GM21528 (cell line): ENCODE measurements at regions not wholly inside any gene's neighbourhood (a gene's known extent, or its start where the extent isn't known, plus 50 kb on each side); places are given as distances from the start of the nearest gene placed in this dataset.

ENCODE experiments used
- ATAC-seq: cut with Tn5 transposase; IDR thresholded peaks from one replicate; pipeline ENCODE4 v1.9.1; 2021; ENCODE audit warnings: mild to moderate bottlenecking, moderate library complexity; ENCODE audit not compliant: unreplicated experiment, low FRiP score

GRCh38 chr20:21033817-21034216 is 72.3 kb downstream of the LINC00237 start:
- ATAC-seq, result no peak

GRCh38 chr20:21031666-21032065 is 74.5 kb downstream of the LINC00237 start:
- no peak for ATAC-seq

GRCh38 chr20:21029341-21029740 is 76.8 kb downstream of the LINC00237 start:
- no peak for ATAC-seq

- ATAC-seq, result no peak
These were observed 77.2 kb downstream of the LINC00237 start for GRCh38 chr20:21028921-21029320.

GRCh38 chr20:21028436-21028835 is 77.7 kb downstream of the LINC00237 start:
- ATAC-seq, result no peak

- ATAC-seq, result no peak
These were observed 78.6 kb downstream of the LINC00237 start for GRCh38 chr20:21027569-21027968.

- ATAC-seq, result no peak
These were observed 79.2 kb downstream of the LINC00237 start for GRCh38 chr20:21026951-21027350.

- ATAC-seq, result no peak
These were observed 81.7 kb downstream of the LINC00237 start for GRCh38 chr20:21024420-21024819.

- ATAC-seq, result no peak
These were observed 83.2 kb downstream of the LINC00237 start for GRCh38 chr20:21022925-21023324.

- ATAC-seq, result no peak
These were observed 84.7 kb downstream of the LINC00237 start for GRCh38 chr20:21021472-21021790.

- no peak for ATAC-seq
These were observed 85.3 kb downstream of the LINC00237 start for GRCh38 chr20:21020659-21021471.

- ATAC-seq, result no peak
These were observed 86.1 kb downstream of the LINC00237 start for GRCh38 chr20:21019814-21020658.

- no peak for ATAC-seq
These were observed 86.7 kb downstream of the LINC00237 start for GRCh38 chr20:21019468-21019813.

GRCh38 chr20:21018576-21018975 is 87.6 kb downstream of the LINC00237 start:
- no peak for ATAC-seq

GRCh38 chr20:21017528-21018085 is 88.6 kb downstream of the LINC00237 start:
- ATAC-seq, result no peak

GRCh38 chr20:21016751-21017150 is 89.4 kb downstream of the LINC00237 start:
- ATAC-seq, result no peak

GRCh38 chr20:21014528-21014927 is 91.6 kb downstream of the LINC00237 start:
- ATAC-seq, result no peak

- ATAC-seq, result no peak
These were observed 97.2 kb downstream of the LINC00237 start for GRCh38 chr20:21008951-21009350.

- no peak for ATAC-seq
These were observed 99.5 kb downstream of the LINC00237 start for GRCh38 chr20:21006611-21007010.

GRCh38 chr20:21004386-21005076 is 101.6 kb downstream of the LINC00237 start:
- no peak for ATAC-seq

- ATAC-seq, result no peak
These were observed 102.3 kb downstream of the LINC00237 start for GRCh38 chr20:21003902-21004301.
